Cerebellar cortex (tissue), 1 donor: ENCODE measurements at regions not wholly inside any gene's neighbourhood (a gene's known extent, or its start where the extent isn't known, plus 50 kb on each side); places are given as distances from the start of the nearest gene placed in this dataset.
A peak's percentile ranks its signal among the peaks of the same experiment; 100 is the strongest.

Experiments
- DNase-seq: peaks from one replicate; pipeline ENCODE4 v3.0.0-alpha.2; 2015; ENCODE audit warnings: low spot score

GRCh38 chr13:107864543-107865317 is 350.6 kb downstream of the LIG4 start:
- DNase-seq = peak; percentile 26

GRCh38 chr13:107860284-107860683 is 355.1 kb downstream of the LIG4 start:
- no peak for DNase-seq

GRCh38 chr13:107854880-107855279 is 360.5 kb downstream of the LIG4 start:
- no peak for DNase-seq

DNA sequence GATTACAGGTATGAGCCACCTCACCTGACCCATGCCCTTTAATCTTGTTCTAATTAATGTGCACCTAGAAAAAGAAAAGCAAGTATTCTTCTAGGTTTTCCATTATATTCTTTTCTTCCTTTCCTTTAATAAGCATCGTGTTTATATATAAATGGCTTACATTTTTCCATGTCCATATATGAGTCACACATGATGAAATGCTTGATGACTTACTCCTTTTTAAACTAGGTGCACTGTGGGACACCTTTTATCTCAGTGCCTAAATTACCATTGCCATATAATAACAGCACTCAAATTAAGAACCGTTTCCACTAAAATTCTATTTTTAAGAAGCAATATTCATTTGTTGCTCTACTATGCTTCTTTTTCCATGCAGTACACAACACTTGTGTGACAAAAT is 363.3 kb downstream of the LIG4 start:
- no peak for DNase-seq

DNA sequence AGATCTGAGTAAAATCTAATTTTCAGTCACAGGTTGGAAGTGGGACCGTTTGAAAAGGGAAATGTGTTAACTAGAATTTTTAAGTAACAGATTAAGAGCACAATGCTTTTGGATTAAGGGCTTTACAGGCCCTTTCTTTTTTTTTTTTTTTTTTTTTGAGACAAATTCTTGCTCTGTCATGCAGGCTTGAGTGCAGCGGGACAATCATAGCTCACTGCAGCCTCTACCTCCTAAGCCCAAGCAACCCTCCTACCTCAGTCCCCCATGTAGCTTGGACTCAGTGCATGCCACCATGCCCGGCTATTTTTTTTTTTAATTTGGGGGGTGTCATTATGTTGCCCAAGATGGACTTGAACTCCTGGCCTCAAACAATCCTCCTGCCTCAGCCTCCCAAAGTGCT is 363.7 kb downstream of the LIG4 start:
- no peak for DNase-seq

- DNase-seq = no peak
These were observed 367.9 kb downstream of the LIG4 start for GRCh38 chr13:107847406-107847805.

GRCh38 chr13:107846642-107847041 is 368.7 kb downstream of the LIG4 start:
- no peak for DNase-seq

GRCh38 chr13:107845911-107846310 is 369.4 kb downstream of the LIG4 start:
- no peak for DNase-seq

- no peak for DNase-seq
These were observed 371.7 kb downstream of the LIG4 start for GRCh38 chr13:107843681-107844080.

- DNase-seq = no peak
These were observed 372.1 kb downstream of the LIG4 start for GRCh38 chr13:107843281-107843680.

DNA sequence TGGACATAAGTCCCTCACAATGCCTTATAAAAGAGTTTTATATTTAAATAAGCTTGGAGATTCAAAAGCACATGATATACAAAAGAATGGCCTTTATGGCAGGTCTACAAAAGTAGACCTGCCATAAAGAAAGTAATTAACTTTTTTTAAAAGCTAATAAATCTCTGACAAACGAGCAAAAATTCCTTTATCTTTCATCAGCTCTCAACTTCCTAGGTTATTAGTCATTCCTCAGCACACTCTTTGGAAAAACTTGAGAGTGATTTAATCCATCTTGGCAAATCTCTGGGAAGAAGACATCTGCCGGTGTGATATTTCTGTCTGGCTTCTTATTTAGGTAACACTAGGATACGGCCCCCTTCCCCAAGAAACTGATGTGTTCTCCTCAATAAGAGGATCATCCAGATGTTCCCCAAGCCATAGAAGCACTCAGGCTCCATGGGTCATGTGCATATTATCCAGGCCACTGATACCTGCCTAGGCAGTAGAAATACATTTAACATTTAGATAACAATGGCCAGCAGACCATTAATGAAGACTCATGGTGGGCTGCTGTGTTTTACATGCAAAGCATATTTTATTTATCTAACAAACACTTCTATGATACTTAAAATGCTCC is 372.7 kb downstream of the LIG4 start:
- no peak for DNase-seq

DNA sequence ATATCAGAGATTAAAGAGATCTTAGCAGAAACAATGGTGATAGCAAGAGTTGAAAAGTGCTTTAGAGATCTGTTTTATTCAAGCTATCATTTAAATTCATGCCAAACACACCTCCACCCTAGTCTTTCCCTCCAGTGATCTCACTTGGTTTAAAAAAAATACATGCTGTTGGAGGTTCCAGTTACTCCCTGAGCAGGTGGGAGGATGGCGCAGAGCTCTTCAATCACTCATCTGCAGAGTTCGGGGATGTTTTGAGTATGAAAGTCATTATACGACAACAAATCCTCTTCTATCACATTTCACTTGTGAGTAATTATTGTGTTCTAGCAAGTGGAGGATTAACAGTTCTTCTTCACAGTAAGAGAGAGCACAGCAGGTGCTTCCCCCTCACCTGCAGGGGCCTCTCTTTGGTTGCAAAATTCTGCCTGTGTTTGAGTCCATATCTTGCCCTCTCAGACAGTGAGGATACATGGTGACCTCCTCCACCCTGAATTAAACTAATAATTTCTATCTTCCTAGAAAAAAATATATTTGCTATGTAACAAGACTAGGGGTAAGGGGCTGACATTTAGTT is 376.7 kb downstream of the LIG4 start:
- no peak for DNase-seq

- DNase-seq = no peak
These were observed 378.7 kb downstream of the LIG4 start for GRCh38 chr13:107836685-107837084.

DNA sequence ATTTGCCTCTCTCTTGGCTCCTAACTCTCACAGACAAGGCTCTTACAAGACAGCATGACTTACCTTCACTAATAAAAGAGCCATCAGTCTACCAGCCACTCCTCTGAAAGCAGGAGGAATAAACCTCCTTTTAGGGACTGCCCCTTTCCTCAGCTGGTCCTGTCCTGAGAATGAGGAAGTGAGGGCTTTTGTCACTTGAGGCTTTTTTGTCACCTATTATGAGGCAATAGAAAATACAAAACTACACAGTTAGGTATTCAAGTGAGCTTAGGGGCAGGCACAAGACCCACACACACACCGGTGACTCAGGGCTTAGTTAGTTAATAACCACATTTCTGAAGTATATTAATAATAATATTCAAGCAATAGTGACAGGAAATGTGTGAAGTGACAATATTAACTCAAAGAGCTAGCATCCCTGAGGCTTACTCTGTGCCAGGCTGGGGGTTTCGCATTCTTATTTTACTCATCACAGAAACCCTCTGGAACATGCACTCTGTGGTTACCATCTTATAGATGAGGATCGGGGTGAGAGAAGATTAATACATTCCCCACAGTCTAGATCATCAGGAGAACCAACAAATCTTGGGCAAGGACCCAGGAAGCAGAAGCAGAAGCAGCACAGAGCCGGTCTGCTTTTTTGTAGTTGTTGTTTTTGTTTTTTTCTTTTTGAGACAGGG is 379.9 kb downstream of the LIG4 start:
- DNase-seq = no peak

DNA sequence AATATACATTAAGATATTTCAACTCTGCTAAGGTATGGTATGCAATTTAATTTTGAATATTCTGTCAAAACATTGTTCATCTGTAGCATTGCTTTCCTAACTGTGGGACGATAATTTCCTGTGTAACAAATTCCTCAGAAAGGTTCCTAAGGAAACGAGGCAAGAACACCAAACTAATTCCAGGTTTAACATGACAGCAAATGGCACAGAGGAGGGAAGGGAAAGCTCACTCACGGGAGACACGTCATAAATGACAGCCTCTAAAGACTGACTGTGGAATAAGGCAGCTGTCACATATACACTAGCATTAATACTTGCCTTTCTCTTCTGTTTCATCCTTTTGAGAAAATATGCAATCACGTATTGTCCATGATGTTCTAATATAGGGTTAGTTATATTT is 380.6 kb downstream of the LIG4 start:
- no peak for DNase-seq

DNA sequence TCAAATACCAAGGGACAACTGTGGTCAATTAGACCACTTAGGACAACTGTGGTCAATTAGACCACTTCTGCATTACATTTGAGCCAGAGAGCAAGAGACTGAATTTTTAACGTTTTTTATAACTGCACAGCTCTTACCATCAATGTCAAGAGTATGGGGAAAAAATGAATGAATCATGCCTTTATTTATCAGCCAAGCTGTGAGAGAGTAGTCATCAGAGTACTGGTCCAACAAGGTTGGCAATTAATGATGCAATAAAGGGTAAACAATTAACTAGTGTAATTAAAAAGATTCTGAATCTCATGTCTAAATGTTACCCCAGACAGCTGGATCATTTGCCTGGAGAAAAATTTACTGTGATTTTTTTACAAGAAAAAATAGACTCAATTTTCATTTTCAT is 381.1 kb downstream of the LIG4 start:
- no peak for DNase-seq

DNA sequence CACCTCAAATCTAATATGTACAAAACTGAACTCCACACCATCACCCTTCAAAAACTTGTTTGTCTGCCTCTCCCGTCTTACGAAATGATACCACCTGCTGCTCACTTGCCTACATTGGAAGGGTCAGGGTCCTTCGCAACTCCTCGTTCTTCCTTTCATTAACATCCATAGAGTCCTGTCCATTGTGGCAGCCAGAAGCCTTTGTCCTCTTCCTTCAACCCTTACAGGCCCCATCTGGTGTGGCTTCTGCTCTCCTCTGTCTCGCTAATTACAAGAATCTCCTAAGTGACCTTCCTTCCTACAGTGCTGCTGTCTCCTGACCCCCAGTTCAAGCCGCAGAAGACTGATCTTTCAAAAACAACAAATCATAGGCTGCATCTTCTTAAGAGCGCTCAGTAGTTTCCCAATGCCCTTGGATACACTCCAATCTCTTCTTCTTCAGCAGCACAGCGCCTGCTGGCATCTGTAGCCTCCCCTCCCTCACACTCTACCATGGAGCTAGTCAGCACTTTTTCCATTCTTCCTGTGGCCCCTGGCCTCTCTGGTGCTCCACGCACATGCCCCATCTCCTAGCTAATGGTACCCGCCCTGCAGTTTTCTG is 382.7 kb downstream of the LIG4 start:
- no peak for DNase-seq

GRCh38 chr13:107830804-107831203 is 384.5 kb downstream of the LIG4 start:
- DNase-seq = no peak

DNA sequence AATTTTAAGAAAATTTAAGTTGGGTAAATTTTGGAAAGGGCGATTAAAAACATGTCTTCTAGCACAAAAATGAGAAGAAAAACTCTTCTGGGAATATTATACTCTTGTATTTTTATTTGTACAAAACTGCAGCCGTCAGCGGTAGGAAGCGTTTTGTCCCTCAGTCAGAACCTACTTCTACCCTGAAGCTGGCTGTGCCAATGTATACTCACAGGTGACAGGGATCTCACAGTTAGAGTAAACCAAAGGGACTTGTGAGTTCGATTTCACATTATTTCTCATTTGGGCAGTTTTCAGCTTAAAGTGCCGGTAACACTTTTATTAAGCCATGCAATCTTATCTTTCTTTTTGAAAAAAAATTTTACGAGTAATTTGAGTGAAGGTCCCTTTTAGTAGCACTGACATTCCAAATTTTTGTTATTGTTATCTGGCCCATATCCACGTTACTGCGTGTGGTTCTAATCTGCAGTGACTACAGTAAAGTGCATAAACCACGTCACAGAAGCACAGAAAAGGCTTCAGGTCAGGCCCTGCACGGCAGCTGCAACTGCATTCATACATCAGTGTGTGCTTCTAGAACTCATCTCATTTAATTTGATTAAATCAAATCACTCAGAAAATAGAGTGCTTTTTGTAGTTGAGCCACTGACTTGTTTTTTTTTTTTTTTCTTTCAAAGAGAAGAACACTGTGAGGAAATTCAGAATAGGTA is 387.3 kb downstream of the LIG4 start:
- no peak for DNase-seq

DNA sequence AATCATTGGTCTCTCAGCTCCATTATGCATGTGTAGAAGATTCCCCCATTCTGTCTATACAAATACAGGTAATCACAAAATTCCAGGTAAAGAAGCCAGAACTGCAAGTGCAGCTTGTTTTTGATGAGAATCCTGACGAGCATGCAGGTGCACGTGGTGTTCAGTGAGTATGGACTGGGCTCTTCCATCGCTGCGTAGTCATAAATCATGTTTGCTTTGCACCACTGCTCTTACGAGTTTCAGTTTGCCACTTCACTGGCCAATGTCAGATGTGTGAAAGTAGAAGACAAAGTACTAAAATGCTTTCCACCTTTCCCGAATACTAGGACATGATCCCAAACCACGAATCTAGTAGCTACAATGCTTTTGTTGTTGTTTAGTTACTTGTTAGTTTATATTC is 390.7 kb downstream of the LIG4 start:
- DNase-seq = no peak

DNA sequence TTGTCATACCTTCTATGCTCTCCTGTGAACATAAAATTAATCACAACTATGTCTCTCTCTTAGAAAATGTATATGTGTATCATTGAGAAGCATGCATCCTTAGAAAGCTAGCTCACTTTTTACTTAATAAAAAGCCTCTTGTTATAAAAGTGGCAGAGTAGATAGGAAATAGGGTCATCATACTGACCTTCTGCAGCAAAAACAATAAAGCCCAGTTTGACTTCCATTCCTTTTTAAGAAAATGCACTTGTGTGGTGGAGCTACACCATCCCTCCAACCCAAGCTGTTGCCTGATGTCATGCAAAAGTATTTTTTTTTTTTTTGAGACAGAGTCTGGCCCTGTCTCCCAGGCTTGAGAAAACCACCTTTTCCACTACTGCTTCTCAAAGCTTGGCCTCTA is 393.3 kb downstream of the LIG4 start:
- DNase-seq = no peak

- no peak for DNase-seq
These were observed 393.8 kb downstream of the LIG4 start for GRCh38 chr13:107821492-107821891.
